A673 (cell line): ENCODE measurements at regions not wholly inside any gene's neighbourhood (a gene's known extent, or its start where the extent isn't known, plus 50 kb on each side); places are given as distances from the start of the nearest gene placed in this dataset.

Experiments used
- BruUV-seq: library from RNA; stranded (reverse); fragments of 400-500 nt; replicated peaks from 2 replicates; lab custom pipeline; 2021; lab: Mats Ljungman, UMichigan
- CTCF ChIA-PET: fragments of 300-600 bp; sonication (Branson Sonifier 250); formaldehyde crosslinking; loops from one replicate; lab custom pipeline; 2022; ENCODE audit warnings: antibody characterized with exemption; lab: Charles Lee
- POLR2A ChIA-PET: fragments of 300-600 bp; sonication (Branson Sonifier 250); formaldehyde crosslinking; loops from one replicate; lab custom pipeline; 2022; ENCODE audit warnings: antibody characterized with exemption; ENCODE audit not compliant: low non-redundant PET; lab: Charles Lee
- DNase-seq: peaks from one replicate; pipeline ENCODE4 v3.0.0-alpha.2; 2015; ENCODE audit warnings: low spot score
- H3K27ac ChIP-seq: fragments of 200-600 bp; sonication (generic); 2 replicates; pipeline ENCODE4 v1.5.1; 2016; ENCODE audit warnings: mixed run types, low read depth, mild to moderate bottlenecking, mixed read lengths, antibody characterized with exemption, low read length; ENCODE audit not compliant: poor library complexity, severe bottlenecking
- H3K27me3 ChIP-seq: fragments of 200-600 bp; sonication (generic); replicated peaks from 2 replicates; pipeline ENCODE4 v1.6.1; 2017; ENCODE audit warnings: mixed run types, low read depth, mild to moderate bottlenecking, mixed read lengths, antibody characterized with exemption, low read length; ENCODE audit not compliant: insufficient read depth, poor library complexity
- H3K36me3 ChIP-seq: fragments of 200-600 bp; sonication (generic); 2 replicates; pipeline ENCODE4 v1.6.1; 2016; ENCODE audit warnings: mixed run types, mild to moderate bottlenecking, mixed read lengths, antibody characterized with exemption, low read length; ENCODE audit not compliant: insufficient read depth, poor library complexity, severe bottlenecking
- H3K4me1 ChIP-seq: fragments of 200-600 bp; sonication (generic); 2 replicates; pipeline ENCODE4 v1.6.1; 2017; ENCODE audit warnings: mixed run types, mild to moderate bottlenecking, mixed read lengths, antibody characterized with exemption, low read length; ENCODE audit not compliant: insufficient read depth, poor library complexity, severe bottlenecking
- H3K4me3 ChIP-seq: fragments of 200-600 bp; sonication (generic); 2 replicates; pipeline ENCODE4 v1.5.1; 2016; ENCODE audit warnings: low read depth, mixed run types, mild to moderate bottlenecking, mixed read lengths, low read length; ENCODE audit not compliant: poor library complexity, severe bottlenecking
- H3K9me3 ChIP-seq: fragments of 200-600 bp; sonication (generic); 2 replicates; pipeline ENCODE4 v1.6.1; 2016; ENCODE audit warnings: mixed run types, low read depth, mild to moderate bottlenecking, mixed read lengths, antibody characterized with exemption, low read length; ENCODE audit not compliant: poor library complexity, severe bottlenecking
- CTCF ChIP-seq: fragments of 300-800, 200-600 bp; sonication (generic); conservative IDR thresholded peaks from 2 replicates; pipeline ENCODE4 v1.5.1; 2017; ENCODE audit warnings: low read depth, mild to moderate bottlenecking, antibody characterized with exemption, low read length, moderate library complexity, mixed read lengths
- EZH2 ChIP-seq: fragments of 200-600 bp; sonication (generic); IDR thresholded peaks from 2 replicates; pipeline ENCODE4 v1.6.1; 2017; ENCODE audit warnings: borderline replicate concordance, low read depth, mild to moderate bottlenecking, mixed read lengths, antibody characterized with exemption, low read length; ENCODE audit not compliant: poor library complexity, severe bottlenecking
- intact Hi-C: fragments of 100-400 bp; cut with micrococcal nuclease; formaldehyde crosslinking; loops from one replicate; pipeline ENCODE4 v1.10.0; 2022; ENCODE audit not compliant: unreplicated experiment

- POLR2A ChIA-PET: no interaction called here
- no peak for DNase-seq
- no peak overlapping the region for H3K27ac ChIP-seq
- intact Hi-C loops: no loop called here
- H3K4me3 ChIP-seq: no peak overlapping the region
- H3K9me3 ChIP-seq: no peaks in the 10 kb centered on the region
- no peak for TF ChIP-seq EZH2
- TF ChIP-seq CTCF: no peak
- CTCF ChIA-PET: no interaction called here
- H3K36me3 ChIP-seq: no peaks in the 10 kb centered on the region
- no peaks in the 10 kb centered on the region for H3K4me1 ChIP-seq
- H3K27me3 ChIP-seq: peaks cover 53% of the 10 kb centered on the region
- BruUV-seq: no TSS peak
Measured at GRCh38 chr6:1182722-1183521, 129.0 kb upstream of the FOXQ1 start.

GRCh38 chr6:1181939-1182605 lies 129.8 kb upstream of the FOXQ1 start:
- DNase-seq: no peak
- Histone ChIP-seq H3K4me3 (no peak overlapping the region), H3K9me3 (no peaks in the 10 kb centered on the region), H3K36me3 (no peaks in the 10 kb centered on the region), H3K27me3 (peaks cover 49% of the 10 kb centered on the region), H3K4me1 (no peaks in the 10 kb centered on the region), H3K27ac (no peak overlapping the region)
- TF ChIP-seq CTCF (no peak), EZH2 (no peak)
- intact Hi-C loops: no loop called here
- no TSS peak for BruUV-seq
- ChIA-PET POLR2A (no interaction called here), CTCF (no interaction called here)

GRCh38 chr6:1179571-1180459 lies 132.1 kb upstream of the FOXQ1 start:
- POLR2A ChIA-PET: no interaction called here
- intact Hi-C loops: no loop called here
- BruUV-seq: no TSS peak

More at GRCh38 chr6:1179571-1180459, 132.1 kb upstream of the FOXQ1 start:
- CTCF ChIA-PET: no interaction called here
- Histone ChIP-seq H3K4me1 (no peaks in the 10 kb centered on the region), H3K36me3 (no peaks in the 10 kb centered on the region), H3K27me3 (peaks cover 44% of the 10 kb centered on the region), H3K4me3 (no peak overlapping the region), H3K9me3 (no peaks in the 10 kb centered on the region), H3K27ac (no peak overlapping the region)
- TF ChIP-seq CTCF (no peak), EZH2 (no peak)
- no peak for DNase-seq
